Suppressor macrophage treated with lipopolysaccharide for 1 hour (primary cell): ENCODE measurements at regions not wholly inside any gene's neighbourhood (a gene's known extent, or its start where the extent isn't known, plus 50 kb on each side); places are given as distances from the start of the nearest gene placed in this dataset.
"Not testable (repeated sequence)": the region's sequence is repeated elsewhere in the genome, so short reads cannot be mapped to it uniquely, and the experiment has no call there.

Experiments used
- DNase-seq, 3 donors: peaks; one replicate each; pipeline ENCODE4 v3.0.0-alpha.2; 2020 to 2022

DNA sequence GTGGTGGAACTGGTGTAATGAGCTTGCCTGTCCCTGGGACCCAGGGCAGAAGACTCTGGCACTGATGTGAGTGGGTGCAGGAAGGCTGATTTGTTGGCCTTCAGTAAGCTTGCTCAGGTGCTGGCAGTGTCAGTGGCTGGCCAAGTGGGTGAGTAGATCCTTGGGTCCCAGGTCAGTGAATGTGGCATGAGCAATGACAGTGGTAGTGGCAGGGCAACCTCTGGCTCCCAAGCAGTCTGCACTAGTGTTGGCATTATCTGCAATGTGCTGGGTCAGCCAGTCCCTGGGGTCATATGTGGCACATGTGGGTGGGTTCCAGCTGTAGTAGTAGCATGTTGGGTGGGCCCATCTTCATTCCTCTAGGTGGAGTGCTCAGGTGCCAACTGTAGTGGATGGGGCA is 640.9 kb upstream of the GRM3 start:
- DNase-seq, result no peak

DNA sequence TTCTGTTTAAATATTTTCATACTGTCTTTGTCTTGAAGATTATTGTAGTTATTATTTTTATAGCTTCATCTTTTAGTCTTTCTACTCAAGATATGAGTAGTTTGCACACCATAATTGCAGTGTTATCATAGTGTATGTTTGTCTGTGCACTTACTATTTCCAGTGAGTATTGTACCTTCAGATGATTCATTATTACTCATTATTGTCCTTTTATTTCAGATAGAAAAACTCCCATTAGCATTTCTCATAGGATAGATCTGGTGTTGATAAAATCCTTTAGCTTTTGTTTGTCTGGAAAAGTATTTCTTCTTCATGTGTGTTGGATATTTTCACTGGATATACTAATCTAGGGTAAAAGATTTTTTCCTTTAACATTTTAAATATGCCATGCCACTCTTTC is 646.2 kb upstream of the GRM3 start:
- no peak for DNase-seq

DNA sequence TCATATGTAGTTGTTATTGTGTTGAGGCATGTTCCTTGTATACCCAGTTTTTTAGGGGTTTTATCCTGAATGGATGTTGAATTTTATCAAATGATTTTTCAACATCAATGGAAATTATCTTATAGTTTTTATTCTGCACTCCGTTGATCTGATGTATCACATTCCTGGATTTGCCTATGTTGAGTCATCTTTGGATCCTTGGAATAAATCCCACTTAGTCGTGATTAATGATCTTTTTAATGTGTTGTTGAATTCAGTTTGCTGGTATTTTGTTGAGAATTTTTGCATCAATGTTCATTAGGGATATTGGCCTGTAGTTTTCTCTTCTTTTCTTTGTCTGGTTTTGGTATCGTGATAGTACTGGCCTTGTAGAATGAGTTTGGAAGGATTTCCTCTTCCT is 648.6 kb upstream of the GRM3 start:
- DNase-seq, result no peak

DNA sequence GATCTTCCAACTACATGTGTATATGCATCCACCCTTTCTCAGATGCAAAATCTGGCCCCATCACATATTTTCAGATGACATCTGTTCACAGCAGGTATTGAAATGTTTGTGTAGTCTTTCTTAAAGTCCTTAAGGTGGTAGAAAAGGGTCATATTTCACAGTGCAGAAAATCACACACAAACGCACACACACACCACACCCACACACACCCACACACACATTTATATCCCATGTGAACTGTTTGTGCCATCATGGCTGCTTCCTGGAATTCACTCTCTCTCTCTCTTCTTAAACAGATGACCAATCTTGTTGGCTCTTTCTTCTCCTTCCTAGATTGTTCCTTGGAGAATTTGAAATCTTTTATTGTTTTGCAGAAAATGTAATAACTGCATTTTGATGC is 663.0 kb upstream of the GRM3 start:
- DNase-seq, result no peak

DNA sequence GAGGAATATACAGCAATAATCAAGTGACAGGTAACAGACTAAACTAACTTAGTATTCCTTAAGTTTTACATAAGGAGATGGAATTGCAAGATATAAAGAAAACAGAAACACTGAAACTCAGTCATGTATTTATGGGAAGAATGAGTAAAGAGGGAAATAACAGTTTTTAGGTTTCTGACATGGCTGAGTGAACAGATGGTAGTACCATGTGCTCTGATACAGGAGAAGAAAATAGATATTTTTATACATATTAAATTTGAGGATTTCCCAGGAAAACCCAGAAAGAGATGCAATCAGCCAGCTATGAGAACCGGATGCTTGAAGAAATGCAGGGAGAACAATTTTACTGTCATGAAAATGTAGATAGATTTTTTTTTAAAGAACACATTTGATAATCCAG is 669.5 kb upstream of the GRM3 start:
- no peak for DNase-seq

DNA sequence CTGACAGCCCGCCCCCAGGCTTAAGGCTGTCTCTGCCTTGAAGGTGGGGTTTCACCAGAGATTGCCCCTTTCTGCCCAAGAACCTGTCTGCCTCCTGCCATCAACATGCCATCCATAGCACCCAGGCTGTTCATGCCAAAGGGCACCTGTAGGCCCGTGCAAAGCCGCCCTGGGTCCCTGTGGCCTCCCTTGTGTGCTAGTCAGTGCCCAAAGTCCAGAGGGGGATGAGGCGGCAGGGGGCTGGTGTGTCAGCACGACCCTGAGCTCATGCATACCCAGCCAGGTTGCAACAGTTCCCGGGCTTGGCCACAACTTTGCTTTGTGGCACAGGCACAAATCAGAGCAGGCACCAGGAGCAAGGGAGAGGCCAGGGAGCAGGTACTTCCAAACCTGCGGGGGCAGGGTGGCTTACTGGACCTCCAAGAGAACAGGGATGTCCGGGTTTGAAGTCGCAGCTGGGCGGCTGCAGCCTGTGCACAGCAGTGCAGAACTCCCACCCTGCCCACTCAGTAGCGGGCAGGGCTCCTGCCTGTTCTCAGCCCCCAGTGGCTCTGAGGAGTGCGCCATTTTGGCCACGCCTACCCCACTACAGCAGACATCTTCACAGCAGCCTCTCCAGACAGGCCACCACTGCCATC is 671.1 kb upstream of the GRM3 start:
- no peak for DNase-seq

DNA sequence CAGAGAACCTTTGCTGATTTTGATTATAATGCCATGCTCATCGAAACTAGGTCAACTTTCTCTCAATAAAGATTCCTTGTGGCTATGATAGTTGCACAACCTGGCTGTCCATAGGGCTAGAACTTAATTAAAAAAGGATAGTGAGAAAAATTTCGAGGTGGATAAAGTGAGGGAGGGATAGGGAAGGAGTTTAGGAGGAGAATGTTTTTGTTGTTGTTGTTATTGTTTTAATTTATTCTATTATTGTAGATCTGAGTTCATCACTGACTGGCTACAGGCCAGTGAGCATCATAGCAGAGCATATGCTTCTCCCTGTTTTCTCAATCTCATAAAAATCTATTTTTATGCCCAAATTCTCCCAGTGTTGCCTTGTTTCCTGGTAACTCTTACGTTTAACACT is 688.7 kb upstream of the GRM3 start:
- DNase-seq, result no peak

DNA sequence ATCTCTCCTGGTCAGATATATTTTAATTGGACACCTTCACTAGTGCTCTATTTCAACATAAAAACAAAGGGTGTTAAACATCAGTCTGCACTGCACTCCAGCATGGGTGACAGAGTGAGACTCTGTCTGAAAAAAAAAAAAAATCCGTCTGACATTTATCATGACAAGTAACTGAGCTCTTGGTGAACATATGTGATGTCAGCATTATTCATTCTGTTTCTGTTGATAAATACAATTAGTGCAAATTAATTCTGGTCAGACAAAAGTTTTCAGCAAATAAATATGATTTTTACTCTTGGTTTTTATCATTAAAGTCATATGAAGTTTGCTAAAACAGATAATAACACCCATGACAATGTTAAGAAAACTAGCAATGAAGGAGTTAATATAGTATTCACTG is 692.8 kb upstream of the GRM3 start:
- no peak for DNase-seq

DNA sequence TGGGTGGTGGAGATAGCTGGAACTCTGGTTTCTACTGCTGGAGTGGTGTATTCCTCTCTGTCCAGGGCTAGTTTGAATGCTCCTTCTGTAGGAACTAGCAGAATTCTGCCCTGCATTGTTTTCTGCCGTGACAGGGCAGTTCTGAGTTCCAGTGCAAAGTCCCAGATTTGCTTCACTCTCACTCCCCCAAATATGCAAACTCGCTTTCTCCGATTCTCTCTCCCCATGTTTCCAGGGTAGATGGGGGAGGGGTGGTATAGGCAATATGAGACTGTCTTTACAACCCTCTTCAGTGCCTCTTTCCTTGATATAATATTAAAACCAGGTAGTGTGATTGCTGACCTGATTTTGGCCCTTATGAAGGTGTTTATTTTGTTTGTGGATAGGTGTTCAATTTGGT is 693.3 kb upstream of the GRM3 start:
- no peak for DNase-seq

DNA sequence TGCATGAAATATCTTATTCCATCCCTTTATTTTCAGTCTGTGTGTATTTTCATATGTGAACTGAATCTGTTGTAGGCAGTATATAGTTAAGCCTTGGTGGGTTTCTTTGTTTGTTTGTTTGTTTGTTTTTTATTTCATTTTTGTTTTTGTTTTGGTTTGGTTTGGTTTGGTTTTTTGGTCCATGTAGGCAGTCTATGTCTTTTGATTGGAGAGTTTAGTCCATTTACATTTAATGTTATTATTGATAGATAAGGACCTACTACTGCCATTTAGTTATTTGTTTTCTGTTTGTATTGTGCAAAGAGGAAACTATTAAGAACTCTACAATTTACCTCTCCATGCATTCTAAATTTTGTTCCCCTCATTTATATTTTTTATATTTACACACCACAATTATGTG is 695.9 kb upstream of the GRM3 start:
- DNase-seq, result no peak

DNA sequence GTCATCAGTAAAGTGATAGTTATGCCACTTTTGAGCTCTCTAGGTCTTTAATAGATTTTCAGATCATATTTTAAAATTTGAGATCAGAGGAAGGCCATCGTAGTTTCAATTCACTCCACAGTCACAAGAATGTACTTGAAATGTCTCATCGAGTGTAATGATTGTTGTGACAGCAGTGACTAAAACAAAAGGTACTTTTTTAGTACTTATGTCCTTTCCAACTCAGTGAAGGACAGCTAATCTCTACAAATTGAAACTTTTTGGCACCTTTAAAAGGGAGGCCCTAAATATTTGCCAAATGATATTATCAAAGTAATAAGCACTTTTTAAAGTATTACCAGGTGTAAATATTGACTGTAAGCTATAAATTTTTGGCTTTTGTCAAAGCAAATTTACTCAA is 702.9 kb upstream of the GRM3 start:
- DNase-seq, result no peak

DNA sequence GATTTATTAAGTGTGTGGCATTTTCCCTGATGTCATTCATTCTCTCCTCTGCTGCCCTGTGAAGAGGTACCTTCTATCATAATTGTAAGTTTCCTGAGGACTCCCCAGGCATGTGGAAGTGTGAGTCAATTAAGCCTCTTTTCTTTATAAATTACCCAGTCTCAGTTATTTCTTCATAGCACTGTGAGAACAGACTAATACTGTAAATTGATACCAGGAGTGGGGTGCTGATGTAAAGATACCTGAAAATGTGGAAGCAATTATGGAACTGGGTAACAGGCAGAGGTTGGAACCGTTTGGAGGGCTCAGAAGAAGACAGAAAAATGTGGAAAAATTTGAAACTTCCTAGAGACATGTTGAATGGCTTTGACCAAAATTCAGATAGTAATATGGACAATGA is 711.8 kb upstream of the GRM3 start:
- DNase-seq, result no peak

DNA sequence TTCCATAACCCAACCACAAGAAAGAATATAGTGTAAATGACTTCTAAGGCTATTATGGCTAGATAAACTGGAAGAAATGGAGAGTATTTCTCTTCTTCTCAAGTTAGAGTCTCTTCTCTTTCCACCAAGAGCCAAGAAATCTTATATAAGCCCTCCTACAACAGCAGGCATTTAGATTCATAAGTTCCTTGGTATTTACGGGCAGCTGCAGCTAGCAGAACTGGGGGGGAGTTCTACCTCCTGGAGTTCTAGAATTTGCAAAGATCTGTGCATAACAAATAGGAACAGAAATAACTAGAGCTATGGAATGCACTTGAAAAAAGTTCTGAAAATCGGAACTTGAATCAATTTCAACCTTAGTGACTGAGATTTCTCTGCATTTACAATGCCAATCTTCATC is 715.2 kb upstream of the GRM3 start:
- DNase-seq, result no peak

DNA sequence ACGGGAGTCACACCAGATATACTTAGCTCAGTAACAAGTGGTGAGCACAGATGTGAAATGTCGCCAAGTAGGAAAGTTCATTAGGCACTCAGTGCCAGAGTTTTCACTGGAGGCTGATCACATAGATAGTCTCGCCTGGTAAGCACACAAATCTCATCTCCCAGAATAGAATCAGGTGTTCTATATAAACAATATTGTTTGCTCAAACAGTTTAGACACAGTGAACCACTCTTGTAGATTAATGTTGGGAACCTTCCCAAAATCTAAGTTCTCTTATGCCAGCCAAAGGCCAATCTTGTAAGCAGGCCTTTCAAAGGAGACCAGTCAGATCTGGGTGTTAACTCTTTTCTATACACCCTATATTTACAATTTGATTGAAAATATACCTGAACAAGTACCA is 716.5 kb upstream of the GRM3 start:
- no peak for DNase-seq

DNA sequence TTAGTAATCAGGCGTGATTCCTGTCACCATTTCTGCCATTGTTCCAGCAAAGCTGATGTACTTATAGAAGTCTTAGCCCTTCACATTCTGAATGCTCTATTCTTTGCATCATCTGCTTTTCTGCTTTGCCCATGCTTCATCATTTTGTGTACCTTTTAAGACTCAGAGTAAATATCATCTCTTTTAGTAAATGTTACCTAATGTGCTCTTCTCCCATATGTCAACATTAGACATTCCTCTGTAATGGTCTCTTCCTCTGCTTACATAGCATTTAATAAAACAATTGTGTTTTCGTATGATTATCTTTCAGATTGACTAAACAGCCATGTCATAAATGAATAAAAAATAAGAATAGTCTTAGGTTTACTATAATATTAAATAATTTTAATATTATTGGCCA is 719.6 kb upstream of the GRM3 start:
- DNase-seq, result no peak

DNA sequence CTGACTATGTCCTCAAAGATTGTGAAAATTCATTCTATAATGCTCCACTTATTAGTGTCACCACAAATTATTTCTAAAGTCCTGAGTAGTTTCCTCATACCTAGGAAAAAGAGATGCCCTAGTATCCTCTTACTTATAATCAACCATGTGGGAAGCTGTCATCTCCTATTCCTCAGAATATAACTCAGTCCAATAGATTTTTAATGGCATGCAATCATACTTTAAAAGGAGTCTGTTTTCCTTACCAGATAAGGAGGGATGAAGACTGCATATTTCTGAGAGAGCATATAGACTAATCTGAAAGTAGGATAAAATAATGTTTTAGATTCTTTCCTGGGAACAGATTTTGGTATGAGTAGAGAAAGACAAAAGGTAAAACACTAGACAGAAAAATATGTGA is 727.7 kb upstream of the GRM3 start:
- DNase-seq, result no peak

DNA sequence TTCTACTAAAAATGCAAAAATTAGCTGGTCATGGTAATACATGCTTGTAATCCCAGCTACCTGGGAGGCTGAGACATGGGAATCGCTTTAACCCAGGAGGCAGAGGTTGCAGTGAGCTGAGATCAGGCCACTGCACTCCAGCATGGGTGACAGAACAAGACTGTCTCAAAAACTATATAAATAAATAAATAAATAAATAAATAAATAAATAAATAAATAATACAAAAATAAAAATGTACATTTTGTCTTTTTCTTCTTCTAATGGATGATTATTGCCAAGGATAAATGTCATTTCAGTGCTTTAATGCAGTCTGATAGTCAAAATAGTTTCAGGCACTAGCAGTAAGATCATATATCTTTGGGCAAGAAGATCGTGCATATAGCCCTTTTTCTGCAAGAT is 727.6 kb upstream of the SEMA3D start:
- no peak for DNase-seq

DNA sequence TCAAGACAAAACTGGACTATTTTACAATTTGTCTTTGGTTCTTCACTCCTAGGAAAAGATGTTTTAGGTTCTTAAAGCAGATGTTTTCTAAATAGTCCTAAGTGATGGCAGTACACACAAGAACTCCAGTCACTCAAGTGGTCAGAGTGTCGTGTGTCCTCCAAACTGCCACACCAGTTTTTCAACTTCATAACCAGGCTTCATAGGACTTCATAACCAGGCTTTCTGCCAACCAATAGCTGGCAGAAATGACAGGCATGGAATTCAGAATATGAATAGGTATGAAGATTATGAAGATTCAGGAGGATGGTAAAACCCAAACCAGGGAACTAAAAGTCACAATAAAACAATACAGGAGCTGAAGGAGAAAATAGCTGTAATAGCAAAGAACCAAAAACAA is 721.2 kb upstream of the SEMA3D start:
- no peak for DNase-seq

DNA sequence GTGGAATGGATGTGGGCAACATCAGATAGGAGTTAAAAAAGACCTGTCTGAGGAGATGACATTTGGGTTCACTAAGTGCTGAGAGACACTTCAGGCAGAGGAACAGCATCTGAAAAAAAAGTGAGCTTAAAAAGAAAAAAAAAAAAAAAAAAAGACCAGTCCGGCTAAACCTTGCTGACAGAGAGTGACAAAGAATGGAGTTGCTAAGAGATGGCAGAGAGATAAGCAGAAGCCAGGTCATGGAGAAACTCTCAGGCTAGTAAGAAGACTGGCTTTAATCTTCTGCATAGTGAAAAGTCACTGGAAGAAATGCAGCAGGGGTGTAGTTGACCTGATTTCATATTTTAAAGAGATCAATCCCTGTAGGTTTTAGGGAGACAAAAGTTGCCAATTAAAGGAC is 711.1 kb upstream of the SEMA3D start:
- no peak for DNase-seq

DNA sequence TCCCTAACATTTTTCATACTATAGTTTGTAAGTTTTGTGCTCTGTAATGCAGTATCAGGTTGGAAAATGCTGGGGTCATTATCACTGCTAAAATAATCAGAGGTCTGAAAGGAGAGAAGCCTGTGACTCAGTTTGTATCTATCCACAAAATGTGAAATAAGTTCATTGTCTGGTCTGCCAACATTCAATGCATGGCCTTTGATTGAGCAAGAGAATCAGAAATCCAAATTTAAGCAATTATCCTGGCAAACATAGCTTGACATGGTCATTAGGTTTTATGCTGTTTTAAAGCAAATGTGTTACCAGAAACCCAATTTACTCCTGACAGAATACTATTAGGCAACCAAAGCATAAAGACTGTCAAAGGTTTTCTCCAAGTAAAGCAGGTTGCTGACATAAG is 709.7 kb upstream of the SEMA3D start:
- DNase-seq, result no peak

DNA sequence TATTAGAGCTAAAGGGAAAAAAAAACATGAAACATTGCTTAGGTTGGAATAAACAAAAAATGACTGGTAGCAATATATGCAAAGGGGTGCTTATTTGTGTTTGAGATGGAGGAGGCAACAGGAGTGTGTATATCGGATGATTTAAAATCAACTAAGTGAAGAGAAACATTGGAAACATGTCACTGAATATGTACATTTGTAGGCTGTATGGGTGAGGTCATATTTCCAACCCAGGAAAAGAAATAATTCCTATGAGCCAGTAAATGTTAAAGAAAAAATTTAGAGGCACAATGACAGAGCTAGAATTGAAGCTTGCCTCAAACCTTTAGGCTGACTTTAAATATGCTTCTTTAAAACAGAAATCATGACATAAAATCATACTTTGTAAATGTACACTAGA is 709.0 kb upstream of the SEMA3D start:
- no peak for DNase-seq

DNA sequence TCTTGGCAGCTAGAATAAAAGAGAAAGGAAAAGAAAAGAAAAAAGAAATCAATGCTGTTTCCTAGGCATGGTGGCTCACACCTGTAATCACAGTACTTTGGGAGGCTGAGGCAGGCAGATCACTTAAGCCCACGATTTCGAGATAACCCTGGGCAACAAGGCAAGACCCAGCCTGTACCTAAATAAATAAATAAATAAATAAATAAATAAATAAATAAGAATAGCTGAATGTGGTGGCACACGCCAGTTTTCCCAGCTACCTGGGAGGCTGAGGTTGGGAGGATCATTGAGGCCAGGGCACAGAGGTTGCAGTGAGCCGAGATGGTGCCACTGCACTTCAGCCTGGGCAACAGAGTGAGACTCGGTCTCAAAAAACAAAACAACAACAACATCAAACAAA is 705.0 kb upstream of the SEMA3D start:
- not testable (repeated sequence) for DNase-seq

DNA sequence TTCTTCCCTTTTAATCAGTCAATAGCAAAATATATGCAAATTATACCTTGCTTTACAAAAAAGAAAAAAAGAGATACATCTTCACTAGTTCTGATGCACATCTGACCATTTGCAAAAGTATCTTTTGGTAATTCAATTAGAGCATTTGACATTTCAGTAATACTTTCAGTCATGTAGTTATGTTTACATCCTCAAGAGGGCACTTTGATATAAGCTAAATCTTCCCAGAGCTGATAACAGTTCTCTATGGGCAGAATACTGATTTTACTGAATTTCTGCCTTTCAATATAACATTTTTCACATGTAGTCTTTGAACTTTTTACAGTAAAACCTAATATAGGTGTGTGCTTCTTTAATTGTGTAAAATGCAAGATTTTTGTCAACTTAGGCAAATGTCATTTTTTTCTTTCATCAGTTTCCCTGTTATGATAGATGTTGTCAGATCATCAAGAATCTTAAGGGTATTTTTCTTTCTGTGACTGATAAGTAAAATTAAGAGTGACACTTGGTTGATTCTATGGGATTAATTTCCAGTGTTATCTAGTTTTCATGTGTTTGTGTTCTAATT is 703.5 kb upstream of the SEMA3D start:
- DNase-seq, result peak; percentile 0 to 31 (median 29)

DNA sequence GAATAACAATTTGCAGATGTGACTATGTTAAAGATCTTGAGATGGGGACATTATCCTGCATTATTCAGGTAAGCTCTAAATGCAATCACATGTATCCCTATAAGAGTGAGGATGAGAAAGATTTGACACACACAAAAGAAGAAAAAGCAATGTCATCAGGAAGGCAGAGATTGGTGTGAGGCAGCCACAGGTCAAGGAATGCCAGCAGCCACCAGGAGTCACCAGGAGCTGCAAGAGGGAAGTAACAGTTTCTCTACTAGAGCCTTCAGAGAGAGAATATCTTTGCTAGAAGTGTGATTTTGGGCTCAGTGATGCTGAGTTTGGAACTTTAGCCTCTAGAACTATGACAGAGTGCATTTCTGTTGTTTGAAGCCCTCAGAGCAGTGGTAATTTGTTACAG is 700.3 kb upstream of the SEMA3D start:
- no peak for DNase-seq

DNA sequence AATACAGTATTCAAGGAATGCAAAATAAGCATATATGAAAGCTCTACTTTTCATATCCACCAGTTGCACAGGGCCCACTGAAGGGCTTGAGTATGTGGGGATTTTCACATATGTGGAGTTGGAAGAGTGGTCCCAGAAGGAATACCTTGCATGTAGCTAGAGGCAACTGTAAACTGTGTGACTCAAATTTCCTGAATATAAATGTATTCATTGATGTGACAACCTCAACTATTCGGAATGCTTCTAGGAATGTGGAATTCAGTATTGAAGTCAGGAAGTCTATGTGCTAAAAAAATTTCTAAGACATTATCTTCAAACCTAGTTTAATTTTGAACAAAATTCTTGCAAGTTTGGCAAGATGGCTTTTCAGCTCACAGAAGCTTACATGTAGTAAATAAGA is 695.5 kb upstream of the SEMA3D start:
- no peak for DNase-seq

DNA sequence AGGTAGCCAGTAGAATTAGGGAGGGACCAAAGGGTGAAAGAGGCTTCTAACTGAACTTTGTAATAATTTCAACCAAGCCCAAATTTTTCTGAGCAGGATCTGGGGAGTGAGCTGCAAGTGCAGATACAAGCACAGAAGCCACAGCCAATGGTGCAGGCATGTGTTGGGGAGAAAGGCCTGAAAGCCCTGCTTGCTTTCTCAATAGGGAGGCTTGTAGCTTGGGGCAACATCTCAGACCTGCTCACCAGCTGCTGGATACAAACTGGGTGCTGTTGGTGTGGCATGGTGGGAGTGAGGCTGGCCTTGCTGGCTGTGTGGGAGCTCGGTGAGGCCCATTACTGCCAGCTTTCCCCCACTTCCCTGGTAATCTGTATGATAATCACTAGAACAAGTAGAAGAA is 688.5 kb upstream of the SEMA3D start:
- no peak for DNase-seq
